GM23338 (cell line): ENCODE measurements at regions not wholly inside any gene's neighbourhood (a gene's known extent, or its start where the extent isn't known, plus 50 kb on each side); places are given as distances from the start of the nearest gene placed in this dataset.

ENCODE experiments used
- ATAC-seq: fragments of 200-7000 bp; cut with Tn5 transposase; 3 replicates; pipeline ENCODE4 v1.9.1; 2020
- DNase-seq: peaks from one replicate; pipeline ENCODE4 v3.0.0-alpha.2; 2015; ENCODE audit warnings: low spot score
- H2AFZ ChIP-seq: fragments of 200-600 bp; sonication (generic); 2 replicates; pipeline ENCODE4 v1.8.0; 2016; ENCODE audit warnings: antibody characterized with exemption, mild to moderate bottlenecking, moderate library complexity
- H3F3A ChIP-seq: fragments of 200-600 bp; sonication (generic); replicated peaks from 2 replicates; pipeline ENCODE4 v1.8.0; 2017; ENCODE audit warnings: antibody characterized with exemption, mixed run types, low read depth
- H3K27ac ChIP-seq: fragments of 200-600 bp; sonication (generic); 2 replicates; pipeline ENCODE4 v1.6.1; 2016; ENCODE audit warnings: low read depth
- H3K27me3 ChIP-seq: fragments of 200-600 bp; sonication (generic); 2 replicates; pipeline ENCODE4 v1.8.0; 2016; ENCODE audit warnings: mild to moderate bottlenecking, mixed run types, moderate library complexity; ENCODE audit not compliant: insufficient read depth
- H3K36me3 ChIP-seq: fragments of 200-600 bp; sonication (generic); 2 replicates; pipeline ENCODE4 v1.8.0; 2016; ENCODE audit warnings: mild to moderate bottlenecking; ENCODE audit not compliant: insufficient read depth
- H3K4me1 ChIP-seq: fragments of 200-600 bp; sonication (generic); 2 replicates; pipeline ENCODE4 v1.8.0; 2016; ENCODE audit warnings: mild to moderate bottlenecking, moderate library complexity; ENCODE audit not compliant: insufficient read depth
- H3K4me2 ChIP-seq: fragments of 200-600 bp; sonication (generic); 2 replicates; pipeline ENCODE4 v1.7.1; 2017; ENCODE audit warnings: mixed run types
- H3K4me3 ChIP-seq: fragments of 200-600 bp; sonication (generic); 2 replicates; pipeline ENCODE4 v1.6.1; 2016; ENCODE audit warnings: mixed run types
- H3K79me2 ChIP-seq: fragments of 200-600 bp; sonication (generic); replicated peaks from 2 replicates; pipeline ENCODE4 v1.8.0; 2017; ENCODE audit warnings: mild to moderate bottlenecking; ENCODE audit not compliant: insufficient read depth
- H3K9me2 ChIP-seq: fragments of 200-600 bp; sonication (generic); 2 replicates; pipeline ENCODE4 v1.8.0; 2017; ENCODE audit not compliant: insufficient read depth
- H4K20me1 ChIP-seq: fragments of 200-600 bp; sonication (generic); replicated peaks from 2 replicates; pipeline ENCODE4 v1.8.0; 2017; ENCODE audit warnings: mild to moderate bottlenecking; ENCODE audit not compliant: insufficient read depth
- H3K27ac Mint-ChIP-seq: 2 replicates; pipeline ENCODE4 v1.8.0; 2020; ENCODE audit warnings: inconsistent platforms, mild to moderate bottlenecking, moderate library complexity, mixed read lengths
- H3K27me3 Mint-ChIP-seq: 3 replicates; pipeline ENCODE4 v1.8.0; 2022; ENCODE audit warnings: low read depth, mild to moderate bottlenecking, moderate library complexity, mixed read lengths, inconsistent platforms; ENCODE audit not compliant: insufficient read depth, poor library complexity
- H3K36me3 Mint-ChIP-seq: 3 replicates; pipeline ENCODE4 v1.8.0; 2021; ENCODE audit warnings: low read depth, mild to moderate bottlenecking, inconsistent platforms, moderate library complexity, mixed read lengths
- H3K4me1 Mint-ChIP-seq: 3 replicates; pipeline ENCODE4 v1.8.0; 2020; ENCODE audit warnings: mild to moderate bottlenecking, inconsistent platforms, mixed read lengths
- H3K4me3 Mint-ChIP-seq: 3 replicates; pipeline ENCODE4 v1.8.0; 2021; ENCODE audit warnings: moderate library complexity, mild to moderate bottlenecking, inconsistent platforms, mixed read lengths
- H3K9me3 Mint-ChIP-seq: 3 replicates; pipeline ENCODE4 v1.8.0; 2020; ENCODE audit warnings: moderate library complexity, mild to moderate bottlenecking, inconsistent platforms, mixed read lengths
- CREB1 ChIP-seq: fragments of 250-450 bp; sonication (Bioruptor Pico); IDR thresholded peaks from 2 replicates; pipeline ENCODE4 v1.5.0; 2020; ENCODE audit warnings: low read depth, mild to moderate bottlenecking, moderate library complexity
- CTCF ChIP-seq, 2 experiments: fragments of 200-600 bp in 1 of 2; sonication (generic) in 1 of 2; conservative IDR thresholded peaks; 2 replicates each; pipeline versions ENCODE4 v1.5.1 to v1.6.1; 2016 to 2017; ENCODE audit warnings: antibody characterized with exemption in 2 of 2, low read depth in 2 of 2, mild to moderate bottlenecking in 2 of 2, moderate library complexity in 1 of 2
- EZH2 ChIP-seq: fragments of 200-600 bp; sonication (generic); IDR thresholded peaks from one replicate; pipeline ENCODE4 v1.8.0; 2017; ENCODE audit warnings: antibody characterized with exemption, mild to moderate bottlenecking, low read depth; ENCODE audit not compliant: unreplicated experiment
- NANOG ChIP-seq: IDR thresholded peaks from 2 replicates; pipeline ENCODE4 v1.6.1; 2016; ENCODE audit warnings: antibody characterized with exemption, borderline replicate concordance
- POLR2AphosphoS5 ChIP-seq: IDR thresholded peaks from 2 replicates; pipeline ENCODE4 v1.6.1; 2016; ENCODE audit warnings: antibody characterized with exemption, low read depth
- REST ChIP-seq: IDR thresholded peaks from one replicate; pipeline ENCODE4 v1.6.1; 2018; ENCODE audit warnings: antibody characterized with exemption; ENCODE audit not compliant: unreplicated experiment
- STAT1 ChIP-seq: IDR thresholded peaks from one replicate; pipeline ENCODE4 v1.6.1; 2016; ENCODE audit warnings: antibody characterized with exemption; ENCODE audit not compliant: unreplicated experiment
- ZNF114 ChIP-seq: fragments of 250-450 bp; sonication (Bioruptor Pico); IDR thresholded peaks from 2 replicates; pipeline ENCODE4 v1.5.0; 2020; ENCODE audit warnings: mild to moderate bottlenecking, moderate library complexity
- ZNF331 ChIP-seq: fragments of 250-450 bp; sonication (Bioruptor Pico); IDR thresholded peaks from 2 replicates; pipeline ENCODE4 v1.5.0; 2020; ENCODE audit warnings: low read depth, mild to moderate bottlenecking, moderate library complexity

DNA sequence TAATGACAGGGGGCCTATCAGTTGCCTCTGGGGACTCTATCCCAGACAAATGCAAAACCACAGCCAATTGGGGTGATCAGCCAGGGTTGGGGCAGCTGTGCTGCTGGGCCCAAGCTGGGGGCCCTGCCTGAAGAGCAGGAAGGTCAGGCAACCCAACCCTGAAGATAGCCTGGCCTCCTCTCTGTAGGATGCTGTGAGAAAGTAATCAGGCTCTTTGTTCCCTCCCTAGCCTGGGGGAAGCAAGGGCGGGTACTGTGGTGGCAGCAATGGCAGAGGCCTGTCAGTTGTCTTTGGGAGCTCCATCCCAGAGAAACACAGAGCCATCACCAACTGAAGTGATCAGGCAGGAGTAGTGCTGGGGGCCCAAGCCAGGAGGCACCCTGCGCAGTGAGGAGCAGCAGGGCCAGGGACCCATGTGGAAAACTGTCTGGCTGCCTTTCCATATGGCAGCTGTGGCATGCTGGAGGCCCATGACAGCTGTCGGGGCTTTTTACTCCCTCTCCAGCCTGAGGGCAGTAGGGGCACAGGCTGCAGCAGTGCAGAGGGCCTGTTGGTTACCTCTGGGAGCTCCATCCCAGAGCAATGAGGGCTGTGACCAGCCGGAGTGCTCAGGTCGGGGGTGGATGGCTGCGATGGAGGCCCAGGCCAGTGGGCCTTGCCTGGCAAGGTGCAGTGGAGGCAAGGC is 73.6 kb upstream of the ATP12A start (continued):
- TF ChIP-seq NANOG (no peak), ZNF114 (CRISPR knock-in tag) (no peak), REST (no peak), POLR2AphosphoS5 (no peak), ZNF331 (CRISPR knock-in tag) (no peak)

DNA sequence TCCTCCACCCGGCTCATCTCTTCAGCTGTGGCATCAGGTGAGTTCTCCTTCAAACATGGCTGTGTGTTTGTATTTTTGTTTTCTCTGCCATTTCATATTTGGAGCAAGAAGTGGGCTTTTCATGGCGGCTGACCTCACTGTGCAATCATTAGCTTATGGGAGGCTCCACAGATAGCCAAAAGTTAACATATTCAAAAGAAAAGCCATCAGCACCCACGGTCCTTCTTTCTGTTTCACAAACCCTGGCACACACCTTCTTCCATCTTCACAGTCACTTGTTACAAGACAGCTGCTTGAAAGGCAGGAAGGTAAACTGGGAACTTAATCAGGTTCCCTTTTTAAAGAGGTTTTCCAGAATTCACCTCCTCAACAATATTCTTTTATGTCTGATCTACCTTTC is 69.3 kb upstream of the ATP12A start:
- H3K9me2 ChIP-seq, result no peaks in the 10 kb centered on the region
- no peak overlapping the region for H3K4me3 ChIP-seq
- H3K36me3 ChIP-seq, result no peaks in the 10 kb centered on the region
- no peaks in the 10 kb centered on the region for H4K20me1 ChIP-seq
- no peaks in the 10 kb centered on the region for H3K27me3 ChIP-seq
- ATAC-seq (no peak), DNase-seq (no peak)
- no peak overlapping the region for H2AFZ ChIP-seq
- Mint-ChIP-seq H3K36me3 (no peaks in the 10 kb centered on the region), H3K9me3 (no peaks in the 10 kb centered on the region), H3K4me3 (no peak overlapping the region), H3K27me3 (peaks cover 8% of the 10 kb centered on the region), H3K27ac (no peak overlapping the region), H3K4me1 (peaks cover 6% of the 10 kb centered on the region; the same call in 2 of the 3 replicates)
- H3F3A ChIP-seq, result no peaks in the 10 kb centered on the region
- H3K27ac ChIP-seq, result no peak overlapping the region
- no peak overlapping the region for H3K4me2 ChIP-seq
- no peaks in the 10 kb centered on the region for H3K4me1 ChIP-seq
- H3K79me2 ChIP-seq, result no peaks in the 10 kb centered on the region
- no peak for TF ChIP-seq CTCF (conservative IDR thresholded peaks at IDR 0.05; ENCODE audit: low read depth in 2 of 2)
- TF ChIP-seq CREB1 (CRISPR knock-in tag), result no peak
- no peak for TF ChIP-seq POLR2AphosphoS5
- TF ChIP-seq ZNF114 (CRISPR knock-in tag), result no peak
- TF ChIP-seq ZNF331 (CRISPR knock-in tag), result no peak
- TF ChIP-seq EZH2, result no peak
- TF ChIP-seq REST, result no peak
- no peak for TF ChIP-seq NANOG
- no peak for TF ChIP-seq STAT1
